Glutamatergic neuron (in vitro differentiated cells): ENCODE measurements at regions not wholly inside any gene's neighbourhood (a gene's known extent, or its start where the extent isn't known, plus 50 kb on each side); places are given as distances from the start of the nearest gene placed in this dataset.
"Not testable (repeated sequence)": the region's sequence is repeated elsewhere in the genome, so short reads cannot be mapped to it uniquely, and the experiment has no call there.

ENCODE experiments used
- DNase-seq: peaks from one replicate; pipeline ENCODE4 v3.0.0; 2022
- H3K27ac Mint-ChIP-seq: one replicate; pipeline ENCODE4 v1.8.0; 2020; ENCODE audit warnings: mild to moderate bottlenecking, mixed read lengths, inconsistent platforms; ENCODE audit not compliant: unreplicated experiment
- H3K27me3 Mint-ChIP-seq: one replicate; pipeline ENCODE4 v1.8.0; 2020; ENCODE audit warnings: mild to moderate bottlenecking, moderate library complexity, mixed read lengths, inconsistent platforms; ENCODE audit not compliant: unreplicated experiment
- H3K36me3 Mint-ChIP-seq: one replicate; pipeline ENCODE4 v1.8.0; 2020; ENCODE audit warnings: mild to moderate bottlenecking, mixed read lengths, inconsistent platforms; ENCODE audit not compliant: unreplicated experiment
- H3K4me1 Mint-ChIP-seq: one replicate; pipeline ENCODE4 v1.8.0; 2020; ENCODE audit warnings: mild to moderate bottlenecking, low read depth, mixed read lengths, inconsistent platforms; ENCODE audit not compliant: unreplicated experiment
- H3K4me3 Mint-ChIP-seq: one replicate; pipeline ENCODE4 v1.8.0; 2020; ENCODE audit warnings: mild to moderate bottlenecking, mixed read lengths, inconsistent platforms; ENCODE audit not compliant: unreplicated experiment
- H3K9me3 Mint-ChIP-seq: one replicate; pipeline ENCODE4 v1.8.0; 2020; ENCODE audit warnings: mild to moderate bottlenecking, moderate library complexity, mixed read lengths, inconsistent platforms; ENCODE audit not compliant: unreplicated experiment
- CTCF ChIP-seq: fragments of 200-600 bp; sonication (generic); IDR thresholded peaks from one replicate; pipeline ENCODE4 v1.5.0; 2021; ENCODE audit not compliant: partially characterized antibody, unreplicated experiment

DNA sequence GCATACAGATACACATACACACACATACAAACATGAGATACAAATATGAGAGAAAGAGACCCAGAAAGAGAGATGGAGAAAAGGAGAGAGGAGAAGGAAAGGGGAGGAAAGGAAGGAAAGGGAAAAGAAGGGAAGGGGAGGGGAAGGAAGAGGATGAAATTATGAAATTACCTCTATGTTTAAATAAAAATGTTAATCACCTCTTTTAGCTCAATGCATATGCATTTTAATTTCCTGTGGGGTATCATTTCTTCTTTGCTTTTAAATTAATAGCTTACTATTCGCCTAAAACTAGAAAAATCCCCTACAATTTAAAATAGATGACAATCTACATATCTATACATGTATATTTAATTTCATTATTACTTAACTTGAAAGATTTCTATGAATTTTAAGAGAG is 958.0 kb upstream of the CNTN5 start:
- Mint-ChIP-seq H3K9me3 (no peaks in the 10 kb centered on the region), H3K36me3 (no peaks in the 10 kb centered on the region), H3K27me3 (no peaks in the 10 kb centered on the region)

DNA sequence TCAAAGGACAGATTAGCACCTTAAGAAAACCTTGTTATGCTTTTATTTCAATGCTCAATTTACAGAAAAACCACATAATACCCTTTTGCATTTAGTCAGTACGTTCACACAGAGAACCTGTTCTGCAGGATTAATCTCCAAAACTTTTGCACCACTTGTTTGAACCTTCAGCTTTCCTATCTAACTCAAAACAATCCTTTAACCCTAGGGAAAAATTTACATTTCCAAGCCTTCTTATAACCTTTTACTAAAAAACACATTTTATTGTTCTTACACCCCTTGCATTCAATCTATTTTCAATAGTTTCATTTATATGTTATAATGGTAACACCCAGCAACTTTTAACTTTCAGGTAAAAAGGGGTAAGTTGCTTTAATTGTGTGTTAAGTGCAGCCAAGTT is 952.5 kb upstream of the CNTN5 start:
- H3K36me3 Mint-ChIP-seq: no peaks in the 10 kb centered on the region
- H3K27ac Mint-ChIP-seq: no peak overlapping the region
- H3K9me3 Mint-ChIP-seq: no peaks in the 10 kb centered on the region
- no peak for DNase-seq
- H3K4me1 Mint-ChIP-seq: no peaks in the 10 kb centered on the region
- no peaks in the 10 kb centered on the region for H3K27me3 Mint-ChIP-seq
- H3K4me3 Mint-ChIP-seq: no peak overlapping the region
- TF ChIP-seq CTCF: no peak

More for the DNA sequence above, 958.0 kb upstream of the CNTN5 start:
- Mint-ChIP-seq H3K4me3 (no peak overlapping the region), H3K4me1 (no peaks in the 10 kb centered on the region), H3K27ac (no peak overlapping the region)
- DNase-seq: no peak
- no peak for TF ChIP-seq CTCF

- H3K36me3 Mint-ChIP-seq, H3K4me3 Mint-ChIP-seq, DNase-seq, H3K27ac Mint-ChIP-seq, H3K27me3 Mint-ChIP-seq, H3K4me1 Mint-ChIP-seq, H3K9me3 Mint-ChIP-seq: not testable (repeated sequence)
Observed at GRCh38 chr11:98069147-98069546, 951.6 kb upstream of the CNTN5 start.

- Mint-ChIP-seq H3K27ac (no peak overlapping the region), H3K9me3 (no peaks in the 10 kb centered on the region), H3K36me3 (no peaks in the 10 kb centered on the region), H3K4me3 (no peak overlapping the region), H3K27me3 (no peaks in the 10 kb centered on the region), H3K4me1 (no peaks in the 10 kb centered on the region)
- no peak for TF ChIP-seq CTCF
- no peak for DNase-seq
Observed at GRCh38 chr11:98069861-98070260, 950.9 kb upstream of the CNTN5 start.

- TF ChIP-seq CTCF: no peak
- peak overlapping the region; percentile 29 for H3K27ac Mint-ChIP-seq
- DNase-seq: no peak
- H3K4me3 Mint-ChIP-seq: no peak overlapping the region
- H3K36me3 Mint-ChIP-seq: no peaks in the 10 kb centered on the region
- H3K9me3 Mint-ChIP-seq: no peaks in the 10 kb centered on the region
- peaks cover 10% of the 10 kb centered on the region for H3K4me1 Mint-ChIP-seq
- H3K27me3 Mint-ChIP-seq: no peaks in the 10 kb centered on the region
Observed at GRCh38 chr11:98090861-98091505, 929.8 kb upstream of the CNTN5 start.

- Mint-ChIP-seq H3K4me3 (no peak overlapping the region), H3K9me3 (no peaks in the 10 kb centered on the region), H3K36me3 (no peaks in the 10 kb centered on the region), H3K27me3 (no peaks in the 10 kb centered on the region), H3K27ac (no peak overlapping the region), H3K4me1 (no peaks in the 10 kb centered on the region)
- no peak for TF ChIP-seq CTCF
- DNase-seq: no peak
Observed at GRCh38 chr11:98099371-98099770, 921.4 kb upstream of the CNTN5 start.
